ENCODE measurements at regions not wholly inside any gene's neighbourhood (a gene's known extent, or its start where the extent isn't known, plus 50 kb on each side); places are given as distances from the start of the nearest gene placed in this dataset.

DNA sequence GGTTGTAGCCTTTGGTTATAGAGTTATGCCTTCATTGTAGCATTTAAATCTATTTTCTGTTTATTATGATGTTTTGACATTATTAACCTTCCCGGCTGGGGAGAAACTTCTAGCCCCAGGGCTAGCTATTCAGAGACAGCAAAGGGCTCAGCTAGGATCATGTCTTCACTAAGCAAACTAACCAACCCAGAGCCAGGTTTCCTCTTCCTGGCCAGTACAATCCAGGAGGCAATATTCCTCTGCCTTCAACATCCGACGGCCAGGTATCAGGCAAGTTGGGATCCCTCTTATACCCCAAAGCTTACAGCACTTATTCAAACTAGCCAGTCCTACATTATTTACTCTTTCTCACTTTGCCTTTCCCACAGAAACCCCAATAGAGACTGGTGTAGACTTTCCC lies 1060.7 kb upstream of the GHITM start:
- no peak for TF ChIP-seq EZH2phosphoT487 (conservative IDR thresholded peaks at IDR 0.05; ENCODE audit: low read length)
- TF ChIP-seq, protein P1, sequence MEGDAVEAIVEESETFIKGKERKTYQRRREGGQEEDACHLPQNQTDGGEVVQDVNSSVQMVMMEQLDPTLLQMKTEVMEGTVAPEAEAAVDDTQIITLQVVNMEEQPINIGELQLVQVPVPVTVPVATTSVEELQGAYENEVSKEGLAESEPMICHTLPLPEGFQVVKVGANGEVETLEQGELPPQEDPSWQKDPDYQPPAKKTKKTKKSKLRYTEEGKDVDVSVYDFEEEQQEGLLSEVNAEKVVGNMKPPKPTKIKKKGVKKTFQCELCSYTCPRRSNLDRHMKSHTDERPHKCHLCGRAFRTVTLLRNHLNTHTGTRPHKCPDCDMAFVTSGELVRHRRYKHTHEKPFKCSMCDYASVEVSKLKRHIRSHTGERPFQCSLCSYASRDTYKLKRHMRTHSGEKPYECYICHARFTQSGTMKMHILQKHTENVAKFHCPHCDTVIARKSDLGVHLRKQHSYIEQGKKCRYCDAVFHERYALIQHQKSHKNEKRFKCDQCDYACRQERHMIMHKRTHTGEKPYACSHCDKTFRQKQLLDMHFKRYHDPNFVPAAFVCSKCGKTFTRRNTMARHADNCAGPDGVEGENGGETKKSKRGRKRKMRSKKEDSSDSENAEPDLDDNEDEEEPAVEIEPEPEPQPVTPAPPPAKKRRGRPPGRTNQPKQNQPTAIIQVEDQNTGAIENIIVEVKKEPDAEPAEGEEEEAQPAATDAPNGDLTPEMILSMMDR (IDR thresholded peaks at IDR 0.05; ENCODE audit: insufficient read depth, low read length, poor library complexity, severe bottlenecking): no peak

Data from SU-DHL-6 (cell line).